Peyer's patch (tissue), 4 donors: ENCODE measurements at regions not wholly inside any gene's neighbourhood (a gene's known extent, or its start where the extent isn't known, plus 50 kb on each side); places are given as distances from the start of the nearest gene placed in this dataset.

Source experiments
- POLR2A ChIP-seq, 2 donors: fragments of 450-650 bp; IDR thresholded peaks; one replicate each; pipeline ENCODE4 v1.5.1; 2017; ENCODE audit warnings: antibody characterized with exemption in 2 of 2, mild to moderate bottlenecking in 2 of 2, moderate library complexity in 2 of 2
- TF ChIP-seq, protein P1 (sequence below), 6 experiments: fragments of 450-650 bp in 4 of 6; fragments of 200-600 bp in 2 of 6; sonication (generic) in 1 of 6; IDR thresholded peaks; one replicate each; pipeline ENCODE4 v1.5.1; 2017 to 2019; ENCODE audit warnings: antibody characterized with exemption in 6 of 6, mild to moderate bottlenecking in 3 of 6, moderate library complexity in 1 of 6

GRCh38 chr21:39022863-39023693, 160.2 kb downstream of the PSMG1 start:
- TF ChIP-seq, protein P1, sequence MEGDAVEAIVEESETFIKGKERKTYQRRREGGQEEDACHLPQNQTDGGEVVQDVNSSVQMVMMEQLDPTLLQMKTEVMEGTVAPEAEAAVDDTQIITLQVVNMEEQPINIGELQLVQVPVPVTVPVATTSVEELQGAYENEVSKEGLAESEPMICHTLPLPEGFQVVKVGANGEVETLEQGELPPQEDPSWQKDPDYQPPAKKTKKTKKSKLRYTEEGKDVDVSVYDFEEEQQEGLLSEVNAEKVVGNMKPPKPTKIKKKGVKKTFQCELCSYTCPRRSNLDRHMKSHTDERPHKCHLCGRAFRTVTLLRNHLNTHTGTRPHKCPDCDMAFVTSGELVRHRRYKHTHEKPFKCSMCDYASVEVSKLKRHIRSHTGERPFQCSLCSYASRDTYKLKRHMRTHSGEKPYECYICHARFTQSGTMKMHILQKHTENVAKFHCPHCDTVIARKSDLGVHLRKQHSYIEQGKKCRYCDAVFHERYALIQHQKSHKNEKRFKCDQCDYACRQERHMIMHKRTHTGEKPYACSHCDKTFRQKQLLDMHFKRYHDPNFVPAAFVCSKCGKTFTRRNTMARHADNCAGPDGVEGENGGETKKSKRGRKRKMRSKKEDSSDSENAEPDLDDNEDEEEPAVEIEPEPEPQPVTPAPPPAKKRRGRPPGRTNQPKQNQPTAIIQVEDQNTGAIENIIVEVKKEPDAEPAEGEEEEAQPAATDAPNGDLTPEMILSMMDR (IDR thresholded peaks at IDR 0.05), result peak in 3 of 6 experiments; percentile 44 to 53 (median 49)
- no peak for TF ChIP-seq POLR2A (IDR thresholded peaks at IDR 0.05)
